HG02798 (cell line): ENCODE measurements at regions not wholly inside any gene's neighbourhood (a gene's known extent, or its start where the extent isn't known, plus 50 kb on each side); places are given as distances from the start of the nearest gene placed in this dataset.

Experiments used
- ATAC-seq: cut with Tn5 transposase; IDR thresholded peaks from one replicate; pipeline ENCODE4 v1.9.1; 2021; ENCODE audit warnings: mild to moderate bottlenecking; ENCODE audit not compliant: unreplicated experiment, poor library complexity

GRCh38 chr3:154976072-154976983, 103.8 kb upstream of the MME start:
- no peak for ATAC-seq

- ATAC-seq = no peak
Observed at GRCh38 chr3:154973851-154974250, 106.3 kb upstream of the MME start.

- ATAC-seq = no peak
Observed at GRCh38 chr3:154972951-154973350, 107.2 kb upstream of the MME start.

- ATAC-seq = no peak
Observed at GRCh38 chr3:154971771-154972326, 108.3 kb upstream of the MME start.

GRCh38 chr3:154971341-154971740, 108.8 kb upstream of the MME start:
- no peak for ATAC-seq

GRCh38 chr3:154970797-154971196, 109.3 kb upstream of the MME start:
- no peak for ATAC-seq

GRCh38 chr3:154969366-154969765, 110.8 kb upstream of the MME start:
- ATAC-seq = no peak

GRCh38 chr3:154967090-154967489, 113.0 kb upstream of the MME start:
- ATAC-seq = no peak

GRCh38 chr3:154956815-154957214, 123.3 kb upstream of the MME start:
- ATAC-seq = no peak

- no peak for ATAC-seq
Observed at GRCh38 chr3:154955907-154956533, 124.1 kb upstream of the MME start.

GRCh38 chr3:154954757-154955156, 125.4 kb upstream of the MME start:
- no peak for ATAC-seq

- ATAC-seq = no peak
Observed at GRCh38 chr3:154953538-154953937, 126.6 kb upstream of the MME start.

GRCh38 chr3:154952553-154952952, 127.6 kb upstream of the MME start:
- ATAC-seq = no peak

- ATAC-seq = no peak
Observed at GRCh38 chr3:154943981-154944380, 136.1 kb upstream of the MME start.

GRCh38 chr3:154942827-154943226, 137.3 kb upstream of the MME start:
- no peak for ATAC-seq

- no peak for ATAC-seq
Observed at GRCh38 chr3:154936196-154936595, 143.9 kb upstream of the MME start.

GRCh38 chr3:154933581-154933980, 146.5 kb upstream of the MME start:
- no peak for ATAC-seq

GRCh38 chr3:154932633-154933032, 147.5 kb upstream of the MME start:
- no peak for ATAC-seq

- no peak for ATAC-seq
Observed at GRCh38 chr3:154931484-154931883, 148.6 kb upstream of the MME start.

GRCh38 chr3:154926721-154927120, 153.4 kb upstream of the MME start:
- ATAC-seq = no peak

GRCh38 chr3:154921351-154921750, 158.8 kb upstream of the MME start:
- no peak for ATAC-seq
